Loucy (cell line): ENCODE measurements at regions not wholly inside any gene's neighbourhood (a gene's known extent, or its start where the extent isn't known, plus 50 kb on each side); places are given as distances from the start of the nearest gene placed in this dataset.

Source experiments
- H2AFZ ChIP-seq: fragments of 200-600 bp; sonication (generic); 2 replicates; pipeline ENCODE4 v1.6.0; 2016; ENCODE audit warnings: antibody characterized with exemption, mild to moderate bottlenecking, low read length, moderate library complexity
- H3F3A ChIP-seq: fragments of 200-600 bp; 2 replicates; pipeline ENCODE4 v1.6.0; 2016; ENCODE audit warnings: antibody characterized with exemption, low read depth, mild to moderate bottlenecking
- H3K27me3 ChIP-seq: fragments of 200-600 bp; sonication (generic); 2 replicates; pipeline ENCODE4 v1.6.1; 2014; ENCODE audit warnings: low read length, mild to moderate bottlenecking; ENCODE audit not compliant: insufficient read depth, poor library complexity, severe bottlenecking
- H3K36me3 ChIP-seq: fragments of 200-600 bp; sonication (generic); 2 replicates; pipeline ENCODE4 v1.6.1; 2016; ENCODE audit warnings: low read length; ENCODE audit not compliant: insufficient read depth
- H3K4me1 ChIP-seq: fragments of 200-600 bp; sonication (generic); 2 replicates; pipeline ENCODE4 v1.5.1; 2014; ENCODE audit warnings: low read length, mild to moderate bottlenecking; ENCODE audit not compliant: insufficient read depth, poor library complexity, severe bottlenecking
- H3K4me2 ChIP-seq: fragments of 200-600 bp; sonication (generic); 2 replicates; pipeline ENCODE4 v1.6.0; 2014; ENCODE audit warnings: antibody characterized with exemption, low read length, low read depth, mild to moderate bottlenecking; ENCODE audit not compliant: poor library complexity, severe bottlenecking
- H3K4me3 ChIP-seq: fragments of 200-600 bp; sonication (generic); 2 replicates; pipeline ENCODE4 v1.5.1; 2014; ENCODE audit warnings: low read length, mild to moderate bottlenecking, mixed read lengths; ENCODE audit not compliant: poor library complexity, severe bottlenecking
- H3K79me2 ChIP-seq: fragments of 200-600 bp; sonication (generic); 2 replicates; pipeline ENCODE4 v1.6.1; 2014; ENCODE audit warnings: low read length; ENCODE audit not compliant: insufficient read depth
- H3K9ac ChIP-seq: fragments of 200-600 bp; sonication (generic); 2 replicates; pipeline ENCODE4 v1.6.0; 2014; ENCODE audit warnings: mild to moderate bottlenecking, low read depth, low read length, moderate library complexity; ENCODE audit not compliant: poor library complexity, severe bottlenecking
- H3K9me2 ChIP-seq: fragments of 200-600 bp; sonication (generic); replicated peaks from 2 replicates; pipeline ENCODE4 v1.6.1; 2016; ENCODE audit warnings: low read depth, low read length, mixed read lengths
- H3K9me3 ChIP-seq: fragments of 200-600 bp; sonication (generic); 2 replicates; pipeline ENCODE4 v1.6.1; 2014; ENCODE audit warnings: mild to moderate bottlenecking, antibody characterized with exemption, low read length, low read depth; ENCODE audit not compliant: insufficient read depth
- H4K20me1 ChIP-seq: fragments of 200-600 bp; sonication (generic); 2 replicates; pipeline ENCODE4 v1.6.0; 2014; ENCODE audit warnings: antibody characterized with exemption, low read length, mild to moderate bottlenecking; ENCODE audit not compliant: insufficient read depth, poor library complexity, severe bottlenecking
- CTCF ChIP-seq: fragments of 200-600 bp; sonication (generic); conservative IDR thresholded peaks from 2 replicates; pipeline ENCODE4 v1.5.1; 2014; ENCODE audit warnings: mild to moderate bottlenecking, antibody characterized with exemption, low read length
- EZH2phosphoT487 ChIP-seq: fragments of 200-600 bp; IDR thresholded peaks from 2 replicates; pipeline ENCODE4 v1.6.1; 2018; ENCODE audit warnings: antibody characterized with exemption, mild to moderate bottlenecking, moderate library complexity, borderline replicate concordance

GRCh38 chr3:13199899-13200451, 126.7 kb upstream of the IQSEC1 start:
- Histone ChIP-seq H3K4me2 (no peak overlapping the region), H3K27me3 (no peaks in the 10 kb centered on the region), H3K79me2 (no peaks in the 10 kb centered on the region), H3K9ac (no peak overlapping the region), H3K9me2 (no peaks in the 10 kb centered on the region), H4K20me1 (no peaks in the 10 kb centered on the region), H3K4me3 (no peak overlapping the region), H3K4me1 (peaks cover 22% of the 10 kb centered on the region), H2AFZ (no peak overlapping the region), H3F3A (no peaks in the 10 kb centered on the region), H3K9me3 (no peaks in the 10 kb centered on the region), H3K36me3 (no peaks in the 10 kb centered on the region)
- no peak for TF ChIP-seq EZH2phosphoT487
- TF ChIP-seq CTCF = no peak

- no peak overlapping the region for H3K9ac ChIP-seq
- no peaks in the 10 kb centered on the region for H4K20me1 ChIP-seq
Measured at GRCh38 chr3:13199006-13199776, 126.0 kb upstream of the IQSEC1 start.

GRCh38 chr3:13198264-13198879, 125.1 kb upstream of the IQSEC1 start:
- H2AFZ ChIP-seq = no peak overlapping the region
- H3K36me3 ChIP-seq = no peaks in the 10 kb centered on the region
- no peak overlapping the region for H3K4me2 ChIP-seq
- H4K20me1 ChIP-seq = no peaks in the 10 kb centered on the region
- H3K27me3 ChIP-seq = no peaks in the 10 kb centered on the region
- H3K79me2 ChIP-seq = no peaks in the 10 kb centered on the region
- H3K9ac ChIP-seq = no peak overlapping the region
- TF ChIP-seq CTCF = no peak
- TF ChIP-seq EZH2phosphoT487 = no peak
- H3F3A ChIP-seq = no peaks in the 10 kb centered on the region
- no peaks in the 10 kb centered on the region for H3K9me2 ChIP-seq
- peaks cover 38% of the 10 kb centered on the region for H3K4me1 ChIP-seq
- H3K4me3 ChIP-seq = no peak overlapping the region
- no peaks in the 10 kb centered on the region for H3K9me3 ChIP-seq

More at GRCh38 chr3:13199006-13199776, 126.0 kb upstream of the IQSEC1 start:
- H3F3A ChIP-seq = no peaks in the 10 kb centered on the region
- peaks cover 30% of the 10 kb centered on the region for H3K4me1 ChIP-seq
- no peaks in the 10 kb centered on the region for H3K79me2 ChIP-seq
- no peak overlapping the region for H3K4me2 ChIP-seq
- no peak overlapping the region for H2AFZ ChIP-seq
- H3K9me2 ChIP-seq = no peaks in the 10 kb centered on the region
- no peaks in the 10 kb centered on the region for H3K27me3 ChIP-seq
- H3K36me3 ChIP-seq = no peaks in the 10 kb centered on the region
- TF ChIP-seq EZH2phosphoT487 (no peak), CTCF (no peak)
- no peak overlapping the region for H3K4me3 ChIP-seq
- H3K9me3 ChIP-seq = no peaks in the 10 kb centered on the region
